ENCODE measurements at regions not wholly inside any gene's neighbourhood (a gene's known extent, or its start where the extent isn't known, plus 50 kb on each side); places are given as distances from the start of the nearest gene placed in this dataset.

DNA sequence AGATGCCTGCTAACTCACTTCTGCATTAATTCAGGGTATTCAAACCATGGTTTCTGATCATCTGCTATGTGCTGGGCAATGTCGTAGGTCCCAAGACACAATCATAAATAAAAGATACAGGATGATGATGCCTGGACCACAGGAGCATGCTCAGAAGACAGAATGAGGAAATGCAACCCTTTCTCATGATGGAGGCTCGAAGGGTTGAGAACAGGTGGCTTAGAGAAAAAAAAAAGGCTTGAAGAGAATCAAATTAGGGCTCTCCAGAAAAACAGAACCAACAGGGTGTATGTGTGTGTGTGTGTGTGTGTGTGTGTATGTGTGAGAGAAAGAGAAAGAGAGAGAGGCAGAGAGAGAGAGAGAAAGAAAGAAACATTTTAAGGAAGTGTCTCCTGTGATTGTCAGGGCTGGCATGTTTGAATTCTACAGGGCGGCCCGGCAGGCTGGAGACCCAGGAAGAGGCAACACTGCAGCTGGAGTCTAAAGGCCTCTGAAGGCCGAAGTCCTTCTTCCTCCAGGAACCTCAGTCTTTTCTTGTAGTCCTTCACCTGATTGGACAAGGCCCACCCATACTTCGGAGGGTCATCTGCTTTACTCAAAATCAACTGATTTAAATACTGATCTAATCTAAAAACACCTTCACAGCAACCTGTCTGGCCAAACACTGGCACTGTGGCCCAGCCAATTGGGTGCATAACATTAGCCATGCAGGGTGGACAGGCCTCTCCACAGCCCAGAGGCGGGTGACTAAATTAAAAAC lies 143.8 kb downstream of the ERMARD start:
- H3K36me3 Mint-ChIP-seq (ENCODE audit: low read depth): peaks cover 9% of the 10 kb centered on the region; the same call in 1 of the 3 replicates
- peaks cover 8% of the 10 kb centered on the region for H3K27me3 Mint-ChIP-seq (ENCODE audit: insufficient read depth, low read depth, poor library complexity)
- H3F3A ChIP-seq (replicated peaks; ENCODE audit: low read depth): no peaks in the 10 kb centered on the region
- H3K27me3 ChIP-seq (ENCODE audit: insufficient read depth): no peaks in the 10 kb centered on the region
- no peak overlapping the region for H3K4me3 ChIP-seq
- H3K9me3 Mint-ChIP-seq: peaks cover 36% of the 10 kb centered on the region
- no peak overlapping the region for H3K4me2 ChIP-seq
- no peak overlapping the region for H2AFZ ChIP-seq
- H3K9me2 ChIP-seq (ENCODE audit: insufficient read depth): no peaks in the 10 kb centered on the region
- no peaks in the 10 kb centered on the region for H3K79me2 ChIP-seq (replicated peaks; ENCODE audit: insufficient read depth)
- no peaks in the 10 kb centered on the region; the same call in 2 of the 3 replicates for H3K4me1 Mint-ChIP-seq
- no peaks in the 10 kb centered on the region for H3K4me1 ChIP-seq (ENCODE audit: insufficient read depth)
- no peak overlapping the region for H3K27ac Mint-ChIP-seq
- H3K27ac ChIP-seq (ENCODE audit: low read depth): no peak overlapping the region
- H3K4me3 Mint-ChIP-seq: no peak overlapping the region
- ATAC-seq: no peak
- H3K36me3 ChIP-seq (ENCODE audit: insufficient read depth): no peaks in the 10 kb centered on the region
- TF ChIP-seq JUNB (IDR thresholded peaks at IDR 0.05; ENCODE audit: unreplicated experiment) (no peak), CREB1 (CRISPR knock-in tag; IDR thresholded peaks at IDR 0.05; ENCODE audit: low read depth) (no peak), ZNF331 (CRISPR knock-in tag; IDR thresholded peaks at IDR 0.05; ENCODE audit: low read depth) (no peak), NANOG (IDR thresholded peaks at IDR 0.05; ENCODE audit: borderline replicate concordance) (no peak), STAT1 (IDR thresholded peaks at IDR 0.05; ENCODE audit: unreplicated experiment) (no peak), POLR2AphosphoS5 (IDR thresholded peaks at IDR 0.05; ENCODE audit: low read depth) (no peak)
- TF ChIP-seq, protein P1, sequence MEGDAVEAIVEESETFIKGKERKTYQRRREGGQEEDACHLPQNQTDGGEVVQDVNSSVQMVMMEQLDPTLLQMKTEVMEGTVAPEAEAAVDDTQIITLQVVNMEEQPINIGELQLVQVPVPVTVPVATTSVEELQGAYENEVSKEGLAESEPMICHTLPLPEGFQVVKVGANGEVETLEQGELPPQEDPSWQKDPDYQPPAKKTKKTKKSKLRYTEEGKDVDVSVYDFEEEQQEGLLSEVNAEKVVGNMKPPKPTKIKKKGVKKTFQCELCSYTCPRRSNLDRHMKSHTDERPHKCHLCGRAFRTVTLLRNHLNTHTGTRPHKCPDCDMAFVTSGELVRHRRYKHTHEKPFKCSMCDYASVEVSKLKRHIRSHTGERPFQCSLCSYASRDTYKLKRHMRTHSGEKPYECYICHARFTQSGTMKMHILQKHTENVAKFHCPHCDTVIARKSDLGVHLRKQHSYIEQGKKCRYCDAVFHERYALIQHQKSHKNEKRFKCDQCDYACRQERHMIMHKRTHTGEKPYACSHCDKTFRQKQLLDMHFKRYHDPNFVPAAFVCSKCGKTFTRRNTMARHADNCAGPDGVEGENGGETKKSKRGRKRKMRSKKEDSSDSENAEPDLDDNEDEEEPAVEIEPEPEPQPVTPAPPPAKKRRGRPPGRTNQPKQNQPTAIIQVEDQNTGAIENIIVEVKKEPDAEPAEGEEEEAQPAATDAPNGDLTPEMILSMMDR (conservative IDR thresholded peaks at IDR 0.05; ENCODE audit: low read depth in 2 of 2): no peak
- TF ChIP-seq, protein P2, sequence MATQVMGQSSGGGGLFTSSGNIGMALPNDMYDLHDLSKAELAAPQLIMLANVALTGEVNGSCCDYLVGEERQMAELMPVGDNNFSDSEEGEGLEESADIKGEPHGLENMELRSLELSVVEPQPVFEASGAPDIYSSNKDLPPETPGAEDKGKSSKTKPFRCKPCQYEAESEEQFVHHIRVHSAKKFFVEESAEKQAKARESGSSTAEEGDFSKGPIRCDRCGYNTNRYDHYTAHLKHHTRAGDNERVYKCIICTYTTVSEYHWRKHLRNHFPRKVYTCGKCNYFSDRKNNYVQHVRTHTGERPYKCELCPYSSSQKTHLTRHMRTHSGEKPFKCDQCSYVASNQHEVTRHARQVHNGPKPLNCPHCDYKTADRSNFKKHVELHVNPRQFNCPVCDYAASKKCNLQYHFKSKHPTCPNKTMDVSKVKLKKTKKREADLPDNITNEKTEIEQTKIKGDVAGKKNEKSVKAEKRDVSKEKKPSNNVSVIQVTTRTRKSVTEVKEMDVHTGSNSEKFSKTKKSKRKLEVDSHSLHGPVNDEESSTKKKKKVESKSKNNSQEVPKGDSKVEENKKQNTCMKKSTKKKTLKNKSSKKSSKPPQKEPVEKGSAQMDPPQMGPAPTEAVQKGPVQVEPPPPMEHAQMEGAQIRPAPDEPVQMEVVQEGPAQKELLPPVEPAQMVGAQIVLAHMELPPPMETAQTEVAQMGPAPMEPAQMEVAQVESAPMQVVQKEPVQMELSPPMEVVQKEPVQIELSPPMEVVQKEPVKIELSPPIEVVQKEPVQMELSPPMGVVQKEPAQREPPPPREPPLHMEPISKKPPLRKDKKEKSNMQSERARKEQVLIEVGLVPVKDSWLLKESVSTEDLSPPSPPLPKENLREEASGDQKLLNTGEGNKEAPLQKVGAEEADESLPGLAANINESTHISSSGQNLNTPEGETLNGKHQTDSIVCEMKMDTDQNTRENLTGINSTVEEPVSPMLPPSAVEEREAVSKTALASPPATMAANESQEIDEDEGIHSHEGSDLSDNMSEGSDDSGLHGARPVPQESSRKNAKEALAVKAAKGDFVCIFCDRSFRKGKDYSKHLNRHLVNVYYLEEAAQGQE (IDR thresholded peaks at IDR 0.05; ENCODE audit: unreplicated experiment): no peak
- TF ChIP-seq, protein P3, sequence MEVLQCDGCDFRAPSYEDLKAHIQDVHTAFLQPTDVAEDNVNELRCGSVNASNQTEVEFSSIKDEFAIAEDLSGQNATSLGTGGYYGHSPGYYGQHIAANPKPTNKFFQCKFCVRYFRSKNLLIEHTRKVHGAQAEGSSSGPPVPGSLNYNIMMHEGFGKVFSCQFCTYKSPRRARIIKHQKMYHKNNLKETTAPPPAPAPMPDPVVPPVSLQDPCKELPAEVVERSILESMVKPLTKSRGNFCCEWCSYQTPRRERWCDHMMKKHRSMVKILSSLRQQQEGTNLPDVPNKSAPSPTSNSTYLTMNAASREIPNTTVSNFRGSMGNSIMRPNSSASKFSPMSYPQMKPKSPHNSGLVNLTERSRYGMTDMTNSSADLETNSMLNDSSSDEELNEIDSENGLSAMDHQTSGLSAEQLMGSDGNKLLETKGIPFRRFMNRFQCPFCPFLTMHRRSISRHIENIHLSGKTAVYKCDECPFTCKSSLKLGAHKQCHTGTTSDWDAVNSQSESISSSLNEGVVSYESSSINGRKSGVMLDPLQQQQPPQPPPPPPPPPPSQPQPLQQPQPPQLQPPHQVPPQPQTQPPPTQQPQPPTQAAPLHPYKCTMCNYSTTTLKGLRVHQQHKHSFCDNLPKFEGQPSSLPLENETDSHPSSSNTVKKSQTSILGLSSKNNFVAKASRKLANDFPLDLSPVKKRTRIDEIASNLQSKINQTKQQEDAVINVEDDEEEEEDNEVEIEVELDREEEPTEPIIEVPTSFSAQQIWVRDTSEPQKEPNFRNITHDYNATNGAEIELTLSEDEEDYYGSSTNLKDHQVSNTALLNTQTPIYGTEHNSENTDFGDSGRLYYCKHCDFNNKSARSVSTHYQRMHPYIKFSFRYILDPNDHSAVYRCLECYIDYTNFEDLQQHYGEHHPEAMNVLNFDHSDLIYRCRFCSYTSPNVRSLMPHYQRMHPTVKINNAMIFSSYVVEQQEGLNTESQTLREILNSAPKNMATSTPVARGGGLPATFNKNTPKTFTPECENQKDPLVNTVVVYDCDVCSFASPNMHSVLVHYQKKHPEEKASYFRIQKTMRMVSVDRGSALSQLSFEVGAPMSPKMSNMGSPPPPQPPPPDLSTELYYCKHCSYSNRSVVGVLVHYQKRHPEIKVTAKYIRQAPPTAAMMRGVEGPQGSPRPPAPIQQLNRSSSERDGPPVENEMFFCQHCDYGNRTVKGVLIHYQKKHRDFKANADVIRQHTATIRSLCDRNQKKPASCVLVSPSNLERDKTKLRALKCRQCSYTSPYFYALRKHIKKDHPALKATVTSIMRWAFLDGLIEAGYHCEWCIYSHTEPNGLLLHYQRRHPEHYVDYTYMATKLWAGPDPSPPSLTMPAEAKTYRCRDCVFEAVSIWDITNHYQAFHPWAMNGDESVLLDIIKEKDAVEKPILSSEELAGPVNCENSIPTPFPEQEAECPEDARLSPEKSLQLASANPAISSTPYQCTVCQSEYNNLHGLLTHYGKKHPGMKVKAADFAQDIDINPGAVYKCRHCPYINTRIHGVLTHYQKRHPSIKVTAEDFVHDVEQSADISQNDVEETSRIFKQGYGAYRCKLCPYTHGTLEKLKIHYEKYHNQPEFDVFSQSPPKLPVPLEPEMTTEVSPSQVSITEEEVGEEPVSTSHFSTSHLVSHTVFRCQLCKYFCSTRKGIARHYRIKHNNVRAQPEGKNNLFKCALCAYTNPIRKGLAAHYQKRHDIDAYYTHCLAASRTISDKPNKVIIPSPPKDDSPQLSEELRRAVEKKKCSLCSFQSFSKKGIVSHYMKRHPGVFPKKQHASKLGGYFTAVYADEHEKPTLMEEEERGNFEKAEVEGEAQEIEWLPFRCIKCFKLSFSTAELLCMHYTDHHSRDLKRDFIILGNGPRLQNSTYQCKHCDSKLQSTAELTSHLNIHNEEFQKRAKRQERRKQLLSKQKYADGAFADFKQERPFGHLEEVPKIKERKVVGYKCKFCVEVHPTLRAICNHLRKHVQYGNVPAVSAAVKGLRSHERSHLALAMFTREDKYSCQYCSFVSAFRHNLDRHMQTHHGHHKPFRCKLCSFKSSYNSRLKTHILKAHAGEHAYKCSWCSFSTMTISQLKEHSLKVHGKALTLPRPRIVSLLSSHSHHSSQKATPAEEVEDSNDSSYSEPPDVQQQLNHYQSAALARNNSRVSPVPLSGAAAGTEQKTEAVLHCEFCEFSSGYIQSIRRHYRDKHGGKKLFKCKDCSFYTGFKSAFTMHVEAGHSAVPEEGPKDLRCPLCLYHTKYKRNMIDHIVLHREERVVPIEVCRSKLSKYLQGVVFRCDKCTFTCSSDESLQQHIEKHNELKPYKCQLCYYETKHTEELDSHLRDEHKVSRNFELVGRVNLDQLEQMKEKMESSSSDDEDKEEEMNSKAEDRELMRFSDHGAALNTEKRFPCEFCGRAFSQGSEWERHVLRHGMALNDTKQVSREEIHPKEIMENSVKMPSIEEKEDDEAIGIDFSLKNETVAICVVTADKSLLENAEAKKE (CRISPR knock-in tag; IDR thresholded peaks at IDR 0.05): no peak
- TF ChIP-seq, protein P4, sequence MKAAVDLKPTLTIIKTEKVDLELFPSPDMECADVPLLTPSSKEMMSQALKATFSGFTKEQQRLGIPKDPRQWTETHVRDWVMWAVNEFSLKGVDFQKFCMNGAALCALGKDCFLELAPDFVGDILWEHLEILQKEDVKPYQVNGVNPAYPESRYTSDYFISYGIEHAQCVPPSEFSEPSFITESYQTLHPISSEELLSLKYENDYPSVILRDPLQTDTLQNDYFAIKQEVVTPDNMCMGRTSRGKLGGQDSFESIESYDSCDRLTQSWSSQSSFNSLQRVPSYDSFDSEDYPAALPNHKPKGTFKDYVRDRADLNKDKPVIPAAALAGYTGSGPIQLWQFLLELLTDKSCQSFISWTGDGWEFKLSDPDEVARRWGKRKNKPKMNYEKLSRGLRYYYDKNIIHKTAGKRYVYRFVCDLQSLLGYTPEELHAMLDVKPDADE (IDR thresholded peaks at IDR 0.05): no peak
- H4K20me1 ChIP-seq (replicated peaks; ENCODE audit: insufficient read depth): no peaks in the 10 kb centered on the region
- no peak for DNase-seq (ENCODE audit: low spot score)

All from GM23338 (cell line).